Left renal cortex interstitium (tissue), 4 donors: ENCODE measurements at regions not wholly inside any gene's neighbourhood (a gene's known extent, or its start where the extent isn't known, plus 50 kb on each side); places are given as distances from the start of the nearest gene placed in this dataset.

ENCODE experiments used
- DNase-seq, 4 donors: peaks; one replicate each; pipeline ENCODE4 v3.0.0-alpha.2; 2013; ENCODE audit warnings: low read depth in 4 of 4, low spot score in 2 of 4, missing footprints in 1 of 4

GRCh38 chr7:83441-83840, 108.9 kb upstream of the FAM20C start:
- DNase-seq = no peak

GRCh38 chr7:83861-84632, 108.3 kb upstream of the FAM20C start:
- no peak for DNase-seq

GRCh38 chr7:84633-85020, 107.7 kb upstream of the FAM20C start:
- DNase-seq = no peak

GRCh38 chr7:85074-85882, 107.1 kb upstream of the FAM20C start:
- no peak for DNase-seq

DNA sequence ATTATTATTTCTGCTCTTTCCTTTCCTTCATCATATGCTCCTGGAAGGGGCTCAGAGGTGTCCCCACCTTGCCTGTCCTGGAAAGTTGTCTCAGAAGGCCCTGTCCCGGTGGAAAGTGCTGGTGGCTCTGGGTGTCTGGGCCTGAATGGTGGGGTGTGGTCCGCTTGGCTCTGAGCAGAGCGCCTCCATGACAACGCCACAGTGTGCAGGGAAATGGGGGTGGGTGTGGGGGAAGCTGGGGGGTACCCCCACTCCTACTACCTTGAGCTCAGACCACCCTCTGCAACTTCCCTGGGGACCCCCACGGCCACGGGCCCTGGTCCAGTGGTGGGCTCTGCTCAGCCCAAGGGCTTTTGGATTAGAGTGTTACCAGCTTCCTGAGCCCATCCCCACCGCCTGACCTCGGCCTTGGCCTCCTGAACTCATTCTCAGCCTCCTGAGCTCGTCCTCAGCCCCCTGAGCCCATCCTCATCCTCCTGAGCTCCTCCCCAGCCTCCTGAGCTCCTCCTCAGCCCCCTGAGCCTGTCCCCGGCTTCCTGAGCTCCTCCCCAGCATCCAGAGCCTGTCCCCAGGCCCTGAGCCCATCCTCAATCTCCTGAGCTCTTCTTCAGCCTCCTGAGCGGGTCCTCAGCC, 106.4 kb upstream of the FAM20C start:
- DNase-seq = no peak

GRCh38 chr7:86629-87028, 105.7 kb upstream of the FAM20C start:
- DNase-seq = no peak

GRCh38 chr7:87047-87446, 105.3 kb upstream of the FAM20C start:
- no peak for DNase-seq

DNA sequence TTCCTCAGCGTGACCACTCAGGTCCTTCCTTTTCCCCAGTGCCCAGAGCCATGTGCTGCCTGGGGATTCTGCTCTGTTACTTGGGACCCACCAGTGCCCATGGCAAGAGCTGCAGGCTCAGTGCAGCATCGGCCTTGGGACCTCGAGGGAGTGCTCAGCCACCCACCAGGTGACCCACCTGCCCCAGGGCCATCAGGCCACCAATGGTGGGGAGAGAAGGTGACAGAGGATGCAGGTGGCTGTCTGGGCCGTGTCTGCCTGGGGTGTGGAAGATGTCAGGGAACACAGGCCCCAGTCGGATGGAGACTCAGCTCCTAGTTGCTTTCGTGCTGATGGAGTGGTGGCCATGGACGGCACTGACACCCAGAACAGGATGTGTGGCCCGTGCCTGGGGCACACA, 104.7 kb upstream of the FAM20C start:
- DNase-seq = no peak

DNA sequence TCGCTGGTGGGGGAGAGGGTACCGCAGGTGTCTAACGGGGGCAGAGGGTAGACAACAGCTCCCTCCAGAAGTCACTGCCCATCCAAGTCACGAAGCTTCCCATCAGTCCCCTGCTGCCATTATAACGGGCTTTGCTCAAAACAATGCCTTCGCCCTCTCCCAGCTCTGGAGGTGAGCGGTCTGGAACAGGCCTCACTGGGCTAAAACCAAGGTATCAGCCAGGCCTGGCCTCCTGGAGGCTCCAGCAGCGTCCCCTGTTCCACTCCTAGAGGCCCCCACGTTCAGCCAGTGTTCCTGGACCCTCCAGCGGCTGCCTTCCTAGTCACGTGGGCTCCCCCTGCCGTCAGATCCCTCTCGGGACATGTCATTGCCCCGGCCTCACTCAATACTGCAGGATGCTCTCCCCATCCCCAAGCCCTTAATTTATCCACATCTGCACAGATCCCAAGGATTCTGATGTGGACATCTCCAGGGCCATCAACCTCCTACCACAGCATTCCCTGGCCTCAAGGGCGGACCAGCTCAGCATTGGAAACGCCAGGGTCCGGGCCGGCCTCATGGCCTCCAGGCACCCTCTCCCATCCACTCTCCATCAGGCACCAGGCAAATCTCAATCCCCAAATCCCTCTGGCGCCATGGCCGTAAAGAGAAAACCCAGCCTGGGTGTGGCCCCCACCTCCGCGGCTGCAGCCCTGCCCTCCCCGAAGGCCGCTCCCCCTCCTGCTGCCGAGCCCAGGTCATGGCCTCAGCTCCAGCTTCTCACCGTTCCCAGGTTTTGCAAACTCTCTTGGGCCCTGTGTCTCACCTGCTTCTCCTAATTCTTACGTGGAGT, 104.1 kb upstream of the FAM20C start:
- no peak for DNase-seq

GRCh38 chr7:88927-89231, 103.5 kb upstream of the FAM20C start:
- no peak for DNase-seq

- DNase-seq = no peak
Observed at GRCh38 chr7:89232-90019, 102.9 kb upstream of the FAM20C start.

GRCh38 chr7:90111-91063, 102.0 kb upstream of the FAM20C start:
- no peak for DNase-seq

- DNase-seq = no peak
Observed at GRCh38 chr7:91396-92175, 100.8 kb upstream of the FAM20C start.

GRCh38 chr7:92231-92674, 100.1 kb upstream of the FAM20C start:
- DNase-seq = no peak

DNA sequence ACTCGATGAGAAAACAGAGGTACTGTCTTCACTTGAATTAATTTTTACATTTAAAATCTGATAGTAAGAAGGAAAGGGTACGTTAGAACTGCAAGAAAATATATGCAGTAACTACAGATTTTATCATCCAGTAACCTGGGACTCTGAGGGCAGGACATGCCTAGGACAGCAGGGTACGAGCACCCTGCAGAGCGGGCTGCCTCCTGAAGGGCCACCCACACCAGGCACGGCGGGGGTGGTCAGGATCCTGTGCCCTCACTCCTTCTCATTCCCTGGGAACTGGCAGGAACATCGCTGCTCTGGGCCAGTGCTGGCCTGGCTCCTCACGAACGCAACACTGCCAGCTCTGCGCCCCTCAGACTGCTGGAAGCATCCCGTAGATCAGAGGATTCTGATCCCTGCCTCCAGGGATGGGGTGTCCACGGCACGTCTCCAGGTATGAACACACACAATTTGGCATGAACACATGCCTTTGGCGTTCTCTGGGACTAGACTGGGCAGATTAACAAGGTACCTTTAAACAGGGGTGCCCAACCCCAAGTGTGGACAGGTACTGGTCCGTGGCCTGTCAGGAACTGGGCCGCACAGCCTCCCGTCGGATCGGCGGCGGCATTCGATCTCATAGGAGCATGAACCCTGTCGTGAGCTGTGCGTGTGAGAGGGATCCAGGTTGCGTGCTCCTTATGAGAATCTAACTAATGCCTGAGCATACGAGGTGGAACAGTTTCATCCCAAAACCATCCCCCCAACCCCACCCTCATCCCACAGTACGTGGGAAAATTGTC, 99.3 kb upstream of the FAM20C start:
- no peak for DNase-seq

DNA sequence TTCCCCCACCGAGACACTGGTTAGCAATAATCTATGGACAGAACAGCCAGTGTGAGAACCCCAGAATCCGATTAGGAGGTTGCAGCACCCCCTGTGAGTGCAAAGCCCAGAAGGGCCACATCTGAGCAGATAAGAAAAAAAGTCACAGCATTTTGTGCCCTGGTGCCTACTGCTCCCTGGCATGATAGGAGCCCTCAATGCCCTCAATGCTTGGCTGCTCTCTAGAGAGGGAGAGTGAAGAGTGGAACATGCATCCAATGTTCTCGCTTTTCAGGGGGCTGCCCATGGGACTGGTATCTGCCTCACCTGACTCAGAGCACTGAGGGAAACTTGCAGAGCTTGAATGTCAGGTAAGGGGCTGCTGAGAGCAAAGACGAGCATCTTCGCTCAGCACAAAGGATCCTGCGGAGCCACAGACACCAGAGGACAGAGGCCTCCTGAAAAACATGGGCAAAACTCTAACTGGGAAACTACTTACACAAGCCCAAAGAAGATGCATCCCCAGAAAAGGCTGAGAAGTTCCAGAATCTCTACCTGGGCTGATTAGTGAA, 98.0 kb upstream of the FAM20C start:
- DNase-seq = no peak

DNA sequence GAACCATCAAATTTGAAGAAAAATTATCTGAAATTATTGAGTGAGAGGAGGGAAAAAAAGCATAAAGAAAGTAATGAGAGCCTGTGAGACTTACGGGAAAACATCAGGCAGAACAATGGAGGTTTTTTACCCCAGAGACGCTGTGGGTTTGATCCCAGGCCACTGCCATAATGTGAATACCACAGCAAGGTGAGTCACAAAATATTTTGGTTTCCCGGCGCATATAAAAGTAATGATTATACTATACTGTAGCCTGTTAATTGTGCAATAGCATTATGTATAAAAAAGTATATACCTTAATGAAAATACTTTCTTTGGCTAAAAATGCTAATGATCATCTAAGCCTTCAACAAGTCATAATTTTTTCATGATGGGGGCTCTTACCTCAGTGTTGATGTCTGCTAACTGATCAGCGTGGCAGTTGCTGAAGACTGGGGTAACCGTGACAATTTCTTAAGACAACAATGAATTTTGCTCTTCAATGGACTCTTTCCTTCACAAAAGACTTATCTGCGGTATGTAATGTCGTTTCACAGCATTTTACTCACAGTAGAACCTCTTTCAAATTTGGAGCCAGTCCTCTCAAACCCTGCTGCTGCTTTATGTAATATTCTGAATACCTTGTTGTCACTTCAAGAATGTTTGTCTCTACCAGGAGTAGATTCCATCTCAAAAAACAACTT, 97.0 kb upstream of the FAM20C start:
- no peak for DNase-seq
